K562 (cell line): ENCODE measurements at regions not wholly inside any gene's neighbourhood (a gene's known extent, or its start where the extent isn't known, plus 50 kb on each side); places are given as distances from the start of the nearest gene placed in this dataset.

ENCODE experiments used
- MGA ChIP-seq: fragments of 450-650 bp; IDR thresholded peaks from 2 replicates; pipeline ENCODE4 v1.6.1; 2016; ENCODE audit warnings: mild to moderate bottlenecking, moderate library complexity
- NCOA2 ChIP-seq, 2 experiments: fragments of 450-650 bp; IDR thresholded peaks; 2 replicates each; pipeline ENCODE4 v1.6.1; 2018; ENCODE audit warnings: mild to moderate bottlenecking in 2 of 2, moderate library complexity in 1 of 2; ENCODE audit not compliant: partially characterized antibody in 2 of 2
- REST ChIP-seq, 2 experiments: fragments of 450-650 bp; formaldehyde crosslinking in 1 of 2; IDR thresholded peaks; 2 replicates each; pipeline versions ENCODE4 v1.4.0 to v1.6.1; 2014 to 2020; ENCODE audit warnings: mild to moderate bottlenecking in 2 of 2, borderline replicate concordance in 1 of 2, low read depth in 1 of 2
- SMARCC2 ChIP-seq: fragments of 450-650 bp; IDR thresholded peaks from 2 replicates; pipeline ENCODE4 v1.6.1; 2017; ENCODE audit warnings: antibody characterized with exemption, moderate library complexity, mild to moderate bottlenecking, low read depth
- ZNF311 ChIP-seq: fragments of 250-450 bp; sonication (Bioruptor Pico); IDR thresholded peaks from 2 replicates; pipeline ENCODE4 v1.4.0; 2020; ENCODE audit warnings: mild to moderate bottlenecking, moderate library complexity
- ZNF766 ChIP-seq: fragments of 200-800 bp; sonication (Bioruptor generic); conservative IDR thresholded peaks from 2 replicates; pipeline ENCODE4 v1.6.1; 2016; ENCODE audit warnings: missing genetic modification characterization, missing compliant biosample characterization

GRCh38 chr12:93229494-93230325 is 148.0 kb upstream of the NUDT4 start (continued):
- TF ChIP-seq REST (IDR thresholded peaks at IDR 0.05; ENCODE audit: borderline replicate concordance) (peak; percentile 11; the same call in 1 of the 2 replicates), REST (CRISPR knock-in tag; IDR thresholded peaks at IDR 0.05; ENCODE audit: low read depth) (no peak), SMARCC2 (peak; percentile 65; the same call in 1 of the 2 replicates), MGA (peak; percentile 35; the same call in 1 of the 2 replicates), ZNF311 (CRISPR knock-in tag) (peak; percentile 43; the same call in 1 of the 2 replicates), ZNF766 (CRISPR knock-in tag) (peak; percentile 95), NCOA2 (IDR thresholded peaks at IDR 0.05; ENCODE audit: partially characterized antibody in 2 of 2) (peak in 1 of 2 experiments; percentile 57)
